GM12878 (cell line): ENCODE measurements at regions not wholly inside any gene's neighbourhood (a gene's known extent, or its start where the extent isn't known, plus 50 kb on each side); places are given as distances from the start of the nearest gene placed in this dataset.

Experiments
- ATAC-seq: fragments of 200-7000 bp; cut with Tn5 transposase; 3 replicates; pipeline ENCODE4 v1.9.1; 2020; ENCODE audit warnings: mild to moderate bottlenecking, moderate library complexity
- BruUV-seq: library from RNA; stranded (reverse); fragments of 400-500 nt; replicated peaks from 2 replicates; lab custom pipeline; 2021; lab: Mats Ljungman, UMichigan
- CTCF ChIA-PET: fragments of 300-600 bp; sonication (Branson Sonifier 250); formaldehyde crosslinking; extraction: SDS; loops from one replicate; lab custom pipeline; 2021; ENCODE audit warnings: inconsistent platforms; lab: Yijun Ruan, JAX
- POLR2A ChIA-PET: fragments of 350-600 bp; formaldehyde crosslinking; extraction: SDS; loops from one replicate; lab custom pipeline; 2021; ENCODE audit warnings: inconsistent platforms; lab: Charles Lee
- RAD21 ChIA-PET: fragments of 300-600 bp; sonication (Branson Sonifier 250); formaldehyde crosslinking; loops from one replicate; lab custom pipeline; 2023; ENCODE audit warnings: antibody characterized with exemption; ENCODE audit not compliant: unreplicated experiment; lab: Charles Lee
- SMC1A ChIA-PET: fragments of 300-600 bp; sonication (Branson Sonifier 250); formaldehyde crosslinking; loops from one replicate; lab custom pipeline; 2023; ENCODE audit not compliant: unreplicated experiment, uncharacterized antibody; lab: Charles Lee
- DNase-seq: peaks from one replicate; pipeline ENCODE4 v3.0.0-alpha.2; 2011; ENCODE audit warnings: low read depth, low spot score
- FAIRE-seq: peaks from 3 replicates; lab custom pipeline; 2011; peaks lifted over from hg19 to GRCh38; lab: Jason Lieb, UNC
- H2AFZ ChIP-seq: 2 replicates; pipeline ENCODE4 v1.6.0; 2011; ENCODE audit warnings: low read depth, low read length, control low read depth; ENCODE audit not compliant: control insufficient read depth
- H3K27ac ChIP-seq: 2 replicates; pipeline ENCODE4 v1.5.1; 2011; ENCODE audit warnings: control low read depth; ENCODE audit not compliant: control insufficient read depth, insufficient read depth
- H3K27me3 ChIP-seq, 2 experiments: replicated peaks in 1 of 2; 2 replicates each; pipeline versions ENCODE4 v1.6.0 to v1.6.1; 2011; ENCODE audit warnings: low read length in 1 of 2; ENCODE audit not compliant: control insufficient read depth in 2 of 2, insufficient read depth in 2 of 2
- H3K36me3 ChIP-seq, 2 experiments: 2 replicates each; pipeline ENCODE4 v1.5.1; 2011; ENCODE audit warnings: low read length in 1 of 2; ENCODE audit not compliant: control insufficient read depth in 2 of 2, insufficient read depth in 2 of 2
- H3K4me1 ChIP-seq: 2 replicates; pipeline ENCODE4 v1.6.1; 2011; ENCODE audit warnings: mild to moderate bottlenecking, low read length, moderate library complexity, mixed read lengths; ENCODE audit not compliant: control insufficient read depth, insufficient read depth
- H3K4me2 ChIP-seq: 2 replicates; pipeline ENCODE4 v1.6.0; 2011; ENCODE audit warnings: control low read depth; ENCODE audit not compliant: control insufficient read depth, insufficient read depth
- H3K4me3 ChIP-seq: fragments of 200-600 bp; sonication (generic); 2 replicates; pipeline ENCODE4 v1.5.1; 2016
- H3K79me2 ChIP-seq: 2 replicates; pipeline ENCODE4 v1.6.0; 2011; ENCODE audit warnings: low read length; ENCODE audit not compliant: control insufficient read depth, insufficient read depth
- H3K9ac ChIP-seq: 2 replicates; pipeline ENCODE4 v1.8.0; 2011; ENCODE audit warnings: low read length, control low read depth, mixed read lengths; ENCODE audit not compliant: control insufficient read depth, insufficient read depth
- H3K9me3 ChIP-seq: replicated peaks from 3 replicates; pipeline ENCODE4 v1.5.1; 2011; ENCODE audit warnings: mild to moderate bottlenecking, low read length; ENCODE audit not compliant: control insufficient read depth, insufficient read depth
- H4K20me1 ChIP-seq: 2 replicates; pipeline ENCODE4 v1.6.0; 2011; ENCODE audit not compliant: control insufficient read depth, insufficient read depth
- BRCA1 ChIP-seq: IDR thresholded peaks from 2 replicates; pipeline ENCODE4 v1.6.1; 2011; ENCODE audit warnings: low read depth, low read length, improper control_type of control experiment
- CBX3 ChIP-seq: fragments of 200-600 bp; sonication (generic); IDR thresholded peaks from 2 replicates; pipeline ENCODE4 v1.6.1; 2016; ENCODE audit warnings: low read depth, borderline replicate concordance
- ETV6 ChIP-seq, 2 experiments: fragments of 450-650 bp in 1 of 2; IDR thresholded peaks in 1 of 2; conservative IDR thresholded peaks in 1 of 2; 2 replicates each; pipeline ENCODE4 v1.6.1; 2014; ENCODE audit warnings: antibody characterized with exemption in 1 of 2, borderline replicate concordance in 1 of 2, low read depth in 1 of 2, mild to moderate bottlenecking in 1 of 2, moderate library complexity in 1 of 2
- NKRF ChIP-seq: fragments of 450-650 bp; conservative IDR thresholded peaks from 2 replicates; pipeline ENCODE4 v1.6.1; 2017; ENCODE audit warnings: mild to moderate bottlenecking, moderate library complexity
- NRF1 ChIP-seq: conservative IDR thresholded peaks from 2 replicates; pipeline ENCODE4 v1.6.1; 2011; ENCODE audit warnings: mild to moderate bottlenecking, low read depth, low read length, improper control_type of control experiment
- PAX8 ChIP-seq: fragments of 450-650 bp; IDR thresholded peaks from 2 replicates; pipeline ENCODE4 v1.6.1; 2017; ENCODE audit warnings: mild to moderate bottlenecking, moderate library complexity
- RAD51 ChIP-seq: fragments of 450-650 bp; IDR thresholded peaks from 2 replicates; pipeline ENCODE4 v1.6.1; 2016; ENCODE audit warnings: moderate library complexity, mild to moderate bottlenecking, inconsistent platforms
- SIX5 ChIP-seq: IDR thresholded peaks from 2 replicates; pipeline ENCODE4 v1.6.1; 2011; ENCODE audit warnings: mild to moderate bottlenecking, low read depth, low read length, moderate library complexity; ENCODE audit not compliant: severe bottlenecking
- SP1 ChIP-seq: IDR thresholded peaks from one replicate; pipeline ENCODE4 v1.6.1; 2011; ENCODE audit warnings: low read depth, low read length
- SRF ChIP-seq, 2 experiments: IDR thresholded peaks; 2 replicates each; pipeline ENCODE4 v1.6.1; 2011; ENCODE audit warnings: low read depth in 2 of 2, low read length in 2 of 2, mild to moderate bottlenecking in 1 of 2, moderate library complexity in 1 of 2
- ZBTB40 ChIP-seq: fragments of 450-650 bp; IDR thresholded peaks from 2 replicates; pipeline ENCODE4 v1.6.1; 2016; ENCODE audit warnings: mild to moderate bottlenecking, moderate library complexity, borderline replicate concordance
- ZNF274 ChIP-seq: IDR thresholded peaks from one replicate; pipeline ENCODE4 v1.8.0; 2011; ENCODE audit not compliant: insufficient read length, insufficient read depth
- ZNF384 ChIP-seq: IDR thresholded peaks from 2 replicates; pipeline ENCODE4 v1.6.1; 2012; ENCODE audit warnings: low read depth, mild to moderate bottlenecking, low read length, improper control_type of control experiment, borderline replicate concordance
- WGBS: methylation state at CpG from one replicate; pipeline ENCODE4 v1.1.6; 2016; ENCODE audit warnings: low lambda C conversion rate; ENCODE audit not compliant: insufficient replicate concordance, insufficient coverage; ENCODE audit errors: missing lambda C conversion rate; 5-methylcytosine and 5-hydroxymethylcytosine counted together
- in situ Hi-C: fragments of 300-500 bp; cut with MboI; formaldehyde crosslinking; loops from 9 replicates; pipeline ENCODE4 v1.14.3; 2018; ENCODE audit warnings: mixed read lengths
- intact Hi-C: fragments of 100-400 bp; cut with micrococcal nuclease; formaldehyde crosslinking; loops from one replicate; pipeline ENCODE4 v1.14.2; 2022; ENCODE audit not compliant: unreplicated experiment

GRCh38 chr15:29418931-29419330 is 149.3 kb upstream of the NSMCE3 start:
- no peak overlapping the region for H3K27ac ChIP-seq
- no peaks in the 10 kb centered on the region for H3K9me3 ChIP-seq
- no peak overlapping the region for H3K9ac ChIP-seq
- RAD21 ChIA-PET = no interaction called here
- no peaks in the 10 kb centered on the region for H3K27me3 ChIP-seq
- BruUV-seq = no TSS peak
- no peaks in the 10 kb centered on the region for H3K4me1 ChIP-seq
- H4K20me1 ChIP-seq = no peaks in the 10 kb centered on the region
- intact Hi-C loops (no loop called here), in situ Hi-C loops (no loop called here)
- WGBS = 0% methylated on average over 1 of the region's 1 CpG
- no peaks in the 10 kb centered on the region for H3K36me3 ChIP-seq
- H2AFZ ChIP-seq = no peak overlapping the region
- no peak overlapping the region for H3K4me2 ChIP-seq
- CTCF ChIA-PET = no interaction called here
- POLR2A ChIA-PET = no interaction called here
- no peak overlapping the region for H3K4me3 ChIP-seq
- no peak for ATAC-seq
- H3K79me2 ChIP-seq = no peaks in the 10 kb centered on the region
- TF ChIP-seq SRF (IDR thresholded peaks at IDR 0.05; ENCODE audit: low read depth in 2 of 2, low read length in 2 of 2) (0 out of 4 replicates have a peak, but pooled peaks of 1 of the 2 experiments have one; percentile 22), ZNF384 (no peak)
- no peak for DNase-seq
- SMC1A ChIA-PET = no interaction called here
- FAIRE-seq = no peak

- ChIA-PET POLR2A (no interaction called here), CTCF (no interaction called here), RAD21 (no interaction called here), SMC1A (no interaction called here)
- no peaks in the 10 kb centered on the region for H3K9me3 ChIP-seq
- peak overlapping the region; percentile 33; the same call in 1 of the 2 replicates for H3K4me2 ChIP-seq
- no TSS peak for BruUV-seq
- no peak overlapping the region for H3K4me3 ChIP-seq
- no peak overlapping the region for H2AFZ ChIP-seq
- WGBS = 41% methylated on average over 4 of the region's 4 CpGs
- ATAC-seq (no peak), DNase-seq (no peak), FAIRE-seq (no peak)
- no peak for TF ChIP-seq NRF1
- TF ChIP-seq CBX3 = no peak
- no peak for TF ChIP-seq NKRF
- TF ChIP-seq ZBTB40 = no peak
- TF ChIP-seq PAX8 = no peak
- TF ChIP-seq ZNF274 = no peak
- no peak for TF ChIP-seq BRCA1
- no peak for TF ChIP-seq SIX5
- no peak for TF ChIP-seq ETV6 (conservative IDR thresholded peaks at IDR 0.05 in 1 of 2, IDR thresholded peaks at IDR 0.05 in 1 of 2; ENCODE audit: borderline replicate concordance in 1 of 2, low read depth in 1 of 2)
- TF ChIP-seq SP1 = no peak
- TF ChIP-seq RAD51 = no peak
- H4K20me1 ChIP-seq = no peaks in the 10 kb centered on the region
- H3K4me1 ChIP-seq = no peaks in the 10 kb centered on the region
- in situ Hi-C loops (no loop called here), intact Hi-C loops (no loop called here)
- H3K79me2 ChIP-seq = no peaks in the 10 kb centered on the region
- H3K36me3 ChIP-seq = no peaks in the 10 kb centered on the region
- no peak overlapping the region for H3K9ac ChIP-seq
- H3K27me3 ChIP-seq = no peaks in the 10 kb centered on the region
- no peak overlapping the region for H3K27ac ChIP-seq
Observed at GRCh38 chr15:29418178-29418577, 148.6 kb upstream of the NSMCE3 start.
